ENCODE measurements at regions not wholly inside any gene's neighbourhood (a gene's known extent, or its start where the extent isn't known, plus 50 kb on each side); places are given as distances from the start of the nearest gene placed in this dataset.
A peak's percentile ranks its signal among the peaks of the same experiment; 100 is the strongest.

- TF ChIP-seq CHD4 (IDR thresholded peaks at IDR 0.05; ENCODE audit: insufficient read depth, insufficient replicate concordance, low read depth, low read length, poor library complexity, severe bottlenecking) = no peak
- no peak for TF ChIP-seq FOXK1 (CRISPR knock-in tag; IDR thresholded peaks at IDR 0.05; ENCODE audit: borderline replicate concordance)
- TF ChIP-seq ZNF589 (CRISPR knock-in tag; IDR thresholded peaks at IDR 0.05; ENCODE audit: low read depth) = no peak
- TF ChIP-seq CEBPB (tag; IDR thresholded peaks at IDR 0.05) = peak; percentile 51
- no peak for TF ChIP-seq ZFP36 (IDR thresholded peaks at IDR 0.05; ENCODE audit: low read depth, low read length, partially characterized antibody)
- no peak for TF ChIP-seq NCOR1 (IDR thresholded peaks at IDR 0.05)
These were observed 92.3 kb upstream of the MRPS22 start (continued) for GRCh38 chr3:139251529-139251928.

GRCh38 chr3:139252719-139253118 is 91.1 kb upstream of the MRPS22 start:
- ATAC-seq (no peak; the same call in 2 of the 3 replicates), DNase-seq (ENCODE audit: extremely low read depth in 1 of 4, low spot score in 3 of 4) (no peak), FAIRE-seq (no peak)
- H4K20me1 ChIP-seq (replicated peaks; ENCODE audit: control insufficient read depth, insufficient read depth, low read length) = no peaks in the 10 kb centered on the region
- 31% methylated on average over 7 of the region's 7 CpGs for WGBS (ENCODE audit: insufficient coverage, low coverage, missing lambda C conversion rate)
- peaks cover 3 to 6% of the 10 kb centered on the region in 2 experiments; a peak in 3 of 5 replicates for H3K4me1 ChIP-seq (replicated peaks in 1 of 2; ENCODE audit: control insufficient read depth in 2 of 2, insufficient read depth in 2 of 2, low read length in 2 of 2)
- no peak overlapping the region for H3K4me3 ChIP-seq
- no peak overlapping the region for H3K4me2 ChIP-seq (ENCODE audit: insufficient read depth, low read length)
- H3K9me3 ChIP-seq (replicated peaks; ENCODE audit: control insufficient read depth, insufficient read depth, low read depth, low read length) = no peaks in the 10 kb centered on the region
- in situ Hi-C loops (cut with MboI) = no loop called here
- H2AFZ ChIP-seq (ENCODE audit: low read depth, low read length) = peak overlapping the region; percentile 42
- BruUV-seq (replicated peaks) = no TSS peak
- no peaks in the 10 kb centered on the region for H3K27me3 ChIP-seq (ENCODE audit: control insufficient read depth in 2 of 2, insufficient read depth in 2 of 2, low read length in 2 of 2)
- H3K9me1 ChIP-seq (ENCODE audit: control insufficient read depth, insufficient read depth, low read length) = no peaks in the 10 kb centered on the region
- H3K36me3 ChIP-seq (ENCODE audit: control insufficient read depth, insufficient read depth, low read length) = no peaks in the 10 kb centered on the region
- no peaks in the 10 kb centered on the region for H3K79me2 ChIP-seq (ENCODE audit: control insufficient read depth, insufficient read depth, low read length)
- intact Hi-C loops (cut with micrococcal nuclease) = no loop called here
- CTCF ChIA-PET (ENCODE audit: low intra/inter-chr PET ratio) = no interaction called here
- POLR2A ChIA-PET = interaction anchor here (0.8 to 1.2 kb wide), 4 partner anchors 9 to 72 kb away, joined by 3 to 5 read pairs (median 3); no protein-coding TSS in a partner anchor
- TF ChIP-seq ELF4 (CRISPR knock-in tag; IDR thresholded peaks at IDR 0.05) (no peak), SUPT5H (IDR thresholded peaks at IDR 0.05) (no peak), POLR2H (tag; IDR thresholded peaks at IDR 0.05; ENCODE audit: low read depth) (no peak), SFPQ (IDR thresholded peaks at IDR 0.05; ENCODE audit: low read depth, low read length) (no peak), NCOA4 (IDR thresholded peaks at IDR 0.05; ENCODE audit: partially characterized antibody) (no peak), TAF15 (IDR thresholded peaks at IDR 0.05; ENCODE audit: low read depth, low read length) (no peak), MCM2 (IDR thresholded peaks at IDR 0.05; ENCODE audit: low read depth) (no peak), THAP12 (CRISPR knock-in tag; IDR thresholded peaks at IDR 0.05) (no peak)
- no peak overlapping the region for H3K27ac ChIP-seq (ENCODE audit: extremely low read depth, low read depth, low read length)
- no peak overlapping the region for H3K9ac ChIP-seq (ENCODE audit: insufficient read depth in 1 of 2, low read depth in 2 of 2, low read length in 2 of 2)
